ENCODE measurements at regions not wholly inside any gene's neighbourhood (a gene's known extent, or its start where the extent isn't known, plus 50 kb on each side); places are given as distances from the start of the nearest gene placed in this dataset.

GRCh38 chr10:131429942-131430341, 118.4 kb upstream of the TCERG1L start:
- TF ChIP-seq FOXK2 (IDR thresholded peaks at IDR 0.05): no peak
- no peak for TF ChIP-seq ZNF546 (CRISPR knock-in tag; conservative IDR thresholded peaks at IDR 0.05)
- no peak for TF ChIP-seq RBFOX2 (IDR thresholded peaks at IDR 0.05; ENCODE audit: low read depth, low read length)
